ENCODE measurements at regions not wholly inside any gene's neighbourhood (a gene's known extent, or its start where the extent isn't known, plus 50 kb on each side); places are given as distances from the start of the nearest gene placed in this dataset.

- TF ChIP-seq EZH2phosphoT487 (conservative IDR thresholded peaks at IDR 0.05; ENCODE audit: low read length): no peak
- TF ChIP-seq, protein P1, sequence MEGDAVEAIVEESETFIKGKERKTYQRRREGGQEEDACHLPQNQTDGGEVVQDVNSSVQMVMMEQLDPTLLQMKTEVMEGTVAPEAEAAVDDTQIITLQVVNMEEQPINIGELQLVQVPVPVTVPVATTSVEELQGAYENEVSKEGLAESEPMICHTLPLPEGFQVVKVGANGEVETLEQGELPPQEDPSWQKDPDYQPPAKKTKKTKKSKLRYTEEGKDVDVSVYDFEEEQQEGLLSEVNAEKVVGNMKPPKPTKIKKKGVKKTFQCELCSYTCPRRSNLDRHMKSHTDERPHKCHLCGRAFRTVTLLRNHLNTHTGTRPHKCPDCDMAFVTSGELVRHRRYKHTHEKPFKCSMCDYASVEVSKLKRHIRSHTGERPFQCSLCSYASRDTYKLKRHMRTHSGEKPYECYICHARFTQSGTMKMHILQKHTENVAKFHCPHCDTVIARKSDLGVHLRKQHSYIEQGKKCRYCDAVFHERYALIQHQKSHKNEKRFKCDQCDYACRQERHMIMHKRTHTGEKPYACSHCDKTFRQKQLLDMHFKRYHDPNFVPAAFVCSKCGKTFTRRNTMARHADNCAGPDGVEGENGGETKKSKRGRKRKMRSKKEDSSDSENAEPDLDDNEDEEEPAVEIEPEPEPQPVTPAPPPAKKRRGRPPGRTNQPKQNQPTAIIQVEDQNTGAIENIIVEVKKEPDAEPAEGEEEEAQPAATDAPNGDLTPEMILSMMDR (IDR thresholded peaks at IDR 0.05; ENCODE audit: insufficient read depth, low read length, poor library complexity, severe bottlenecking): no peak
Measured at GRCh38 chr2:17036361-17036760, 370.7 kb upstream of the CYRIA start.

Data from SU-DHL-6 (cell line).